GM20000 (cell line): ENCODE measurements at regions not wholly inside any gene's neighbourhood (a gene's known extent, or its start where the extent isn't known, plus 50 kb on each side); places are given as distances from the start of the nearest gene placed in this dataset.

Source experiments
- DNase-seq: peaks from one replicate; pipeline ENCODE4 v3.0.0; 2012; ENCODE audit warnings: low spot score
- CTCF ChIP-seq: IDR thresholded peaks from 2 replicates; pipeline ENCODE4 v1.5.1; 2012; ENCODE audit warnings: mild to moderate bottlenecking, control low read depth; ENCODE audit errors: extremely low read depth, missing control alignments

GRCh38 chr11:112367895-112368294 lies 107.2 kb upstream of the PLET1 start:
- no peak for DNase-seq
- no peak for TF ChIP-seq CTCF

- DNase-seq = no peak
These were observed 107.7 kb upstream of the PLET1 start for GRCh38 chr11:112368381-112368780.

GRCh38 chr11:112369374-112369773 lies 108.7 kb upstream of the PLET1 start:
- DNase-seq = no peak
- TF ChIP-seq CTCF = no peak

More at GRCh38 chr11:112368381-112368780, 107.7 kb upstream of the PLET1 start:
- no peak for TF ChIP-seq CTCF

GRCh38 chr11:112369916-112370315 lies 109.3 kb upstream of the PLET1 start:
- no peak for TF ChIP-seq CTCF

DNA sequence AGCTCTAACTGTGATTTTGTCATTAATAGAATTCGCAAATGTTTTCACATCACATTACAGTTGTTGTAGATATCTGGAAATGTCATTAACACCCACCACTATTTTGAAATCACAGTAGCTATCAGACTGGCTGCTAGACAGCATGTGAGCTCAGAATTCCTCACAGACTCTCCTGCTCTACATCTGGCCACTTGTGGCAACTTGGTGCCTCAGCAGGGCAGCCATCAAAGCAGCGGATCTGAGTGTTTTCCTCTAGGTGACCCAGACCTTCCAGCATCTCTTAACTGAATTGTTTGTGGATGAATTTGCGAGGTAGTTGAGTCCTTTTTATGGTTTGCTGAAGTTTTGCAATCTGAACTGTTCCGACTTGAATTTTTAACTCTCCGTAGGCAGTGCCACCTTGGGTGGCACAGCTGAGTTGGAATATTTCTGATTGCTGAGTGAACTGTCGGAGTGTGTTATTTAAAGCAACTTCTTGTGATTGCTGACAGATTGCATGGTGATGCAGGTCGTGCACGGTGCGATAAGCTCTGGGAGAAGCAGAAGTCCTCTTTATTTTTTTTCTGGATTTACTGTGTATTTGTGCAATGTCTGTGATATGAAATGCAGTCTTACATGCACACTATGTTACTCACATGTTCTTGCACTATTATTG lies 114.0 kb upstream of the PLET1 start:
- no peak for TF ChIP-seq CTCF
- no peak for DNase-seq

More at GRCh38 chr11:112369916-112370315, 109.3 kb upstream of the PLET1 start:
- no peak for DNase-seq

DNA sequence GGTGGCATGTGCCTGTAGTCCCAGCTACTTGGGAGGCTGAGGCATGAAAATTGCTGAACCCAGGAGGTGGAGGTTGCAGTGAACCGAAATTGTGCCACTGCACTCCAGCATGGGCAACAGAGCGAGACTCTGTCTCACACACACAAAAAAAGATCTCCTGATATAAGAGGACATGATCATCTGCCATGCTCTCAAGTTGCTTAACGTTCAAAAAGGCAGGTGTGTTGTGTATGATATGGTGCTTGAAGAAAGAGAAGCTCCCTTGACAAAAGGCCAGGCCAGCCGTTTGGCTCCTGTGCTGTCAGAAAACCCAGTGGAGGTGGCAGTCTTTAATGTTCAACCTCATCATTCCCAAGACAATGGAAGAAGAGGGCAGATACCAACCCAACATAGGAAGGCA lies 117.3 kb upstream of the PLET1 start:
- TF ChIP-seq CTCF = no peak
- DNase-seq = no peak

GRCh38 chr11:112380464-112380863 lies 119.8 kb upstream of the PLET1 start:
- no peak for DNase-seq

More at GRCh38 chr11:112380464-112380863, 119.8 kb upstream of the PLET1 start:
- no peak for TF ChIP-seq CTCF
